Motor neuron (in vitro differentiated cells): ENCODE measurements at regions not wholly inside any gene's neighbourhood (a gene's known extent, or its start where the extent isn't known, plus 50 kb on each side); places are given as distances from the start of the nearest gene placed in this dataset.

Experiments used
- ATAC-seq, 8 experiments: fragments of 200-7000 bp; cut with Tn5 transposase; replicated peaks in 6 of 8; 2 replicates each; pipeline ENCODE4 v1.8.0; 2021; ENCODE audit warnings: mild to moderate bottlenecking in 8 of 8, moderate library complexity in 8 of 8
- H3K27ac ChIP-seq, 2 donors: fragments of 250-450 bp; sonication (Bioruptor Pico); 2 replicates each; pipeline ENCODE4 v1.9.0; 2021; ENCODE audit warnings: antibody characterized with exemption in 2 of 2, mild to moderate bottlenecking in 2 of 2, moderate library complexity in 1 of 2
- H3K4me1 ChIP-seq, 2 donors: fragments of 250-450 bp; sonication (Bioruptor Pico); replicated peaks in 1 of 2; 2 replicates each; pipeline ENCODE4 v1.6.1; 2021; ENCODE audit warnings: antibody characterized with exemption in 2 of 2, mild to moderate bottlenecking in 2 of 2, moderate library complexity in 1 of 2
- H3K4me3 ChIP-seq, 5 donors: fragments of 250-450 bp; sonication (Bioruptor Pico); 2 replicates each; pipeline ENCODE4 v1.9.0; 2021; ENCODE audit warnings: antibody characterized with exemption in 5 of 5, mild to moderate bottlenecking in 5 of 5, moderate library complexity in 4 of 5
- WGBS, 10 experiments: fragments of 450-650 bp; shearing (Covaris generic); methylation state at CpG; one replicate each; pipeline ENCODE4 v1.0.0; 2022; 5-methylcytosine and 5-hydroxymethylcytosine counted together
- in situ Hi-C, 9 experiments: fragments of 400-800 bp; cut with MboI; loops; one replicate each; pipeline ENCODE4 v1.15.0; 2021; ENCODE audit warnings: low sequenced_read_pairs in 9 of 9, low pct_unique_long_range_greater_than_20kb in 2 of 9; ENCODE audit not compliant: unreplicated experiment in 9 of 9

DNA sequence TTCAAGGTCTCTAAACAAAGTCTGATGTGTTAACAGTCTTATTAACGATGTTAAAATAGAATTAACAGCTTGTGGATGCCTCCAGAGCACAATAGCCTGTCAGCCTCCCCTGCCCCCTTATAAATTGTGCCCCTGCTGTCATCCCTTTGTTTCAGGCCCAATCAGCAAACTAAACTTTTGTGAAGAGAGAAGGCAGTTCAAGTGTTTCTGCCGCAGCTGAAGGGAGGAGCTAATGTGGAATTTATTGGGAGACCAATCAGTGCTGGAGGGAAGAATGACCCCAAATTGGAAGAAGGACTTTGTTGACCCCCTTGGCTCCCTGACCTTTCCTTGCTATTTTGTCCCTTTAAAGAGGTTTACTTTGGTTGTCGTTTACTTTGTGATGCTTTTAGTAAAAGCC is 160.5 kb downstream of the TM9SF2 start:
- H3K4me1 ChIP-seq, result peaks cover 19 to 25% of the 10 kb centered on the region in 2 donors
- H3K4me3 ChIP-seq, result no peak overlapping the region

DNA sequence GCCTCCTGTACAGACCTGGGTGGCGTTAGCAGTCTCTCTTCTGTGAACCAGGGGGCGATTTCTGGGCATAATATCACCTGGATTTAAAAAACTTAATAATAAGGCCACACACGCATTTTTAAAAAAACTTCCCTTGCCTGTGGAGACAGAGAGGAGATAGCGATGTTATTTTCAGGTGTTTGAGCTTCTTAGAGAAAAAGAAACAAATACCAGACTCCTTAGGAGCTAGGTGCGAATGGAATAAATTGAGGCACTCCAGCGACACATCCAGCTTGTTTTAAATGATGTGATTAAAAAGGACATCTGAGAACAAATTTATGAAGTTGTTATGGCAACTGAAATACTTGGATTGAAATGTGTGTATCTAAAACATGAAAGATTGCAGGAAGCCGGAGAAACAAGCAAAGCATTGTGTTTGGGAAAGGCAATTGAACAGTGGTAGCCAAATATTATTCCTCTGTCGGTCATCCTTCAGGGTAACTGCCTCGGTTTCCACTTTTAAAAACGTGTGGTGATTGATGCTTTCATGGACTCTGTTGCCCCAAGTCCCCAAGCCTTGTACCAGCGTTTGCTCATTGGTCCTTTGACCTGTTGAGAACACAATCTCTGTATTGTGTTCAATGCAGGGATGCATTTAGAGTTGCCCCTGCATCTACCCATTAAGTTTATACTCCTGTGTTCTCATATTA is 158.7 kb downstream of the TM9SF2 start:
- Histone ChIP-seq H3K27ac (no peak overlapping the region), H3K4me1 (peaks cover 21 to 28% of the 10 kb centered on the region in 2 donors), H3K4me3 (no peak overlapping the region)
- ATAC-seq, result no peak
- in situ Hi-C loops, result loop anchor here in 8 of 9 experiments (10.0 to 25.0 kb wide), 7 partner anchors 252 to 1477 kb away; partner anchors contain the start of gene ZIC2 (in 1 of the 8)
- WGBS, 10 experiments, result 0 to 82% (median 32%) methylated on average over 1 to 11 of the region's 11 CpGs; no CpG with 5 or more reads in 1 of the 10 experiments

More for the DNA sequence above, 160.5 kb downstream of the TM9SF2 start:
- 6 to 100% (median 40%) methylated on average over 1 to 3 of the region's 3 CpGs; no CpG with 5 or more reads in 2 of the 10 experiments for WGBS, 10 experiments
- no peak overlapping the region for H3K27ac ChIP-seq
- no peak for ATAC-seq
- in situ Hi-C loops, result loop anchor here in 8 of 9 experiments (25.0 kb wide), 6 partner anchors 251 to 1476 kb away; partner anchors contain the start of gene ZIC2 (in 1 of the 8)

DNA sequence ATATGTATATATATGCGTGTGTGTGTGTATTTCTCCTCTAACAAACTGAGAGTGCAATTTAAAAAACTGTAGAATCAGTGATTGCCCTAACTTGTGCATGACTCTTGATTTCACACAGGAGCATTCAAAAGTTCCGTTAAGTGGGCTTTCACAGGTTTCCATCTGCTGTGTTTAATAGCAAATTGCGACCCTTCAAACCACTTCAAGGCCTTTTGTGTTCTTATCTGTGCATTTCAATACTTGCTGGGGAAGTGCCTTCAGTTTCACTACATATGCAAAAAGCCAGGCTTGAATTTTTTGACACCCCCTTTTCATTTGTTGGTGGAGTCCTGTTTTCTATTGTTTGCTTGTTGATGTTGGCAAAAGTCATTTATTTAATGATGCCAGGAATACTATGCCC is 158.0 kb downstream of the TM9SF2 start:
- peaks cover 21 to 28% of the 10 kb centered on the region in 2 donors for H3K4me1 ChIP-seq
- WGBS, 10 experiments, result 0 to 100% (median 62%) methylated on average over 1 to 3 of the region's 3 CpGs; no CpG with 5 or more reads in 4 of the 10 experiments
- no peak overlapping the region for H3K4me3 ChIP-seq
- no peak overlapping the region for H3K27ac ChIP-seq
- in situ Hi-C loops, result loop anchor here in 8 of 9 experiments (10.0 to 25.0 kb wide), 7 partner anchors 253 to 1478 kb away; partner anchors contain the start of gene ZIC2 (in 1 of the 8)
- no peak for ATAC-seq

DNA sequence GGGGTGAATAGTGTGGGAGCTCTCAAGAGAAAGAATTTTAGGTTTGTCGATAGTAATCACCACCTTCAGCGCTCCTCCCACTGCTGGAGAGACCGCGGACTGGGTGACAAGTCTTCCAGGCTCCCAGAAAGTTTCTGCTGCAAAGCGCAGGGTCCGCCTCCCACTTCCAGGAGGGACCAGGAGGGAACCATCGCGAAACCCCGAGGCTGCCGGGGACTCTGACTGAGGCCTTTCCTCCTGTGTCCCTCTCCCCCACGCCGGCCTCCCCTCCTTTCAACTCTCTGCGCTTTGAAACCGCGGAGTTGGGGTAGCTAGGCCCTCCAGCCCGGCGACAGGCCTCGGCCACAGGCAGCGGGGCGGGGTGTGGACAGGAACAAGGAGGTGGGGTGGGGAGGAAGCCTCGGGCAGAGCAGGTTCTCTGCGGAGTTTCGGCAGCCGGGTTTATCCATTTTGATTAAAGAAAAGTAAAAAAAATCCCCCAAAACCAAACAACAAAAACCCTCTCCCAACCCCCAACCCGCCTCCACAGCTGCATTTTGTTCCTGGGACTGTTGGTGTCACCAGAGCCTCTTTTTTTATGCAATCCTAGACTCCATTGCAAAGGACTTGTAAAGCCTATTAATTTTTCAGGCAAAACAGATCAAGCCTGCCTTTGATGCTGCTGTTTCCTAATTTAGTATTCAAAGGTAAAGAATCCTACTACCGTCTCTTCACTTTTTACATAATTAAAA is 157.2 kb downstream of the TM9SF2 start:
- Histone ChIP-seq H3K4me1 (peaks cover 21 to 28% of the 10 kb centered on the region in 2 donors), H3K4me3 (peak overlapping the region; percentile 14 to 31 (median 25)), H3K27ac (peak overlapping the region in 1 of 2 donors; percentile 8)
- in situ Hi-C loops, result loop anchor here in 8 of 9 experiments (10.0 to 25.0 kb wide), 7 partner anchors 254 to 1479 kb away; partner anchors contain the start of gene ZIC2 (in 1 of the 8)
- WGBS, 10 experiments, result 0 to 10% (median 0%) methylated on average over 1 to 9 of the region's 26 CpGs; no CpG with 5 or more reads in 2 of the 10 experiments
- ATAC-seq, result peak; percentile 42 to 76 (median 70)

DNA sequence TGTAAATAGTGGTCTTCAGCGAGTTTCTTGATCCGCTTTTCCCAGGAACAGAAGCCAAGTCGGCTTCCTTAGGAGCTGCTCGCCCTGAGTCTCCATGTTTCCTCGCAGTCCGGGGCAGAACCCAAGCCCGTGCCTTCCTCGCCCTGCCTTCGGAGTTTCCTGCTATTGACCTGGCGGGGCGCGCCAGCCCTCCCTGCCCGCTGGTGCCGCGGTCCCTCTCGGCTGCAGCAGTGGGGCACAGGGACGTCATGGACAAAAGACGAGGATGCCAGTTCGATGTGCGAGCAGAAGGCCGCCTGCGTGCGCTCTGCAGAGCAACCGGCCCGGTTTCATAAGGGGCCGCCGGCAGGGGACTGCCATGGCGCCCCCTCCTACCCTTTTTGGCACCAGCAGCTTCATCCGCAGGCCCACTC is 156.6 kb downstream of the TM9SF2 start:
- in situ Hi-C loops, result loop anchor here in 8 of 9 experiments (10.0 to 25.0 kb wide), 7 partner anchors 254 to 1479 kb away; partner anchors contain the start of gene ZIC2 (in 1 of the 8)
- ATAC-seq, result peak; percentile 1 to 58 (median 28)
- WGBS, 10 experiments, result 3 to 60% (median 26%) methylated on average over 1 to 12 of the region's 29 CpGs; no CpG with 5 or more reads in 2 of the 10 experiments
- peaks cover 21 to 28% of the 10 kb centered on the region in 2 donors for H3K4me1 ChIP-seq
- H3K4me3 ChIP-seq, result peak overlapping the region in 4 of 5 donors; percentile 14 to 31 (median 28)
- H3K27ac ChIP-seq, result no peak overlapping the region

DNA sequence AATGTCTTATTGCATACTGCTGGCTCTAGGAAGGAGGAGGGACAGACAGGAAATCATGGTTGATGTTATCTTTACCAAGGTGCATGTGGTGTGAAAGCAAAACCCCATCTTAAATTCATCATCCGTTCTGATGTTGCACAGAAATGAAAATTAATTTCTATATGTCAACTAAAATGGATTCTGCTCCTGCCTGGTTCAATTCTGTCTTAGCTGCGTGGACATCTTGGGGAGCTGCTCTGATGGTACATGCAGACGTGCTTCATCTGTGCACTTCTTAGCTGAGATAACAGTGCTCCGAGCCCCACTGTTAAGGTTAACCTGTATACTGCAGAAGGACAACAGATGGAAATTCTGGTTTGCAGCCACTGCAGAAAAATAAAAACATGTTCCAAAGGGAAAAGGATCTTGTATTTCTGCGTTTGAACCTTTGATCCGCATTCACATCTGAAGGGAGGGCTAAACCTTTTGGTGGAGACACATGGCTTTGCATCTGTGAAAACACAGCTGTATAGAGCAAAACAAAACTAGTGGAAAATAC is 155.6 kb downstream of the TM9SF2 start:
- H3K4me3 ChIP-seq, result no peak overlapping the region
- in situ Hi-C loops, result loop anchor here in 8 of 9 experiments (10.0 to 25.0 kb wide), 7 partner anchors 255 to 1480 kb away; partner anchors contain the start of gene ZIC2 (in 1 of the 8)
- 20 to 96% (median 67%) methylated on average over 1 to 5 of the region's 6 CpGs; no CpG with 5 or more reads in 1 of the 10 experiments for WGBS, 10 experiments
- H3K4me1 ChIP-seq, result peaks cover 21 to 28% of the 10 kb centered on the region in 2 donors
- H3K27ac ChIP-seq, result no peak overlapping the region
- ATAC-seq, result no peak

DNA sequence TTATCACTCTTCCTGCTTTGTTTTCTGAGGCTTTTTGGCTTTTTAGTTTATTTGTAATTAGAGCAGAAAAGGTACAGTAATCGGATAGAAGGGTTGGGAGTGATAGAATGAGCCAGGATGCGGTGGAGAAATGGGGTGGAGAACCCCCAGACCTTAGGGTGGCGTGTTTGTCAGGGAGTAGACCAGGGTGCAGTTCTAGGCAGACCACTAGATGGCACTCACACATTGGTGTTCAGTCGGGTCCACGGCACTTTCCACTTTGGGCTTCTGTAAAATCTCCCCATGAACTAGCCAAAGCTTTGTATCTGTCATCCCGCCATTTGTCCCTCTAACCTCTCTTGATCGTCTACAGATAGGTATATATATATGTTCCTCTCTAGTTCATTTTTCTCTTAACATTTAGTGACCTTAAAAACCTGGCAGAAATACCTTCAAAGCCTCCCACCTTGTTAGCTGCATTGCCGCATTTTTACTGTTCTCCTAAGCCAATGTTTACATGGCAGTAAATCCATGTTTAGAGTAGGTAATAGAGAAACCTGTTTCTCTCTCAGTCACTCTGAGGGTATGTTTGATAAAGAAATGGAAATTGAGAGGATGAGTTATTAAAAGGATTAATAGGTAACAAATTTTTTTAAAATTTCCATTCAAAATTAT is 154.9 kb downstream of the TM9SF2 start:
- ATAC-seq, result peak; percentile 31 to 75 (median 60)
- H3K27ac ChIP-seq, result no peak overlapping the region
- H3K4me1 ChIP-seq, result peaks cover 21 to 28% of the 10 kb centered on the region in 2 donors
- H3K4me3 ChIP-seq, result no peak overlapping the region
- 0 to 33% (median 20%) methylated on average over 2 to 7 of the region's 8 CpGs; no CpG with 5 or more reads in 1 of the 10 experiments for WGBS, 10 experiments
- in situ Hi-C loops, result loop anchor here in 8 of 9 experiments (10.0 to 25.0 kb wide), 7 partner anchors 256 to 1481 kb away; partner anchors contain the start of gene ZIC2 (in 1 of the 8)

DNA sequence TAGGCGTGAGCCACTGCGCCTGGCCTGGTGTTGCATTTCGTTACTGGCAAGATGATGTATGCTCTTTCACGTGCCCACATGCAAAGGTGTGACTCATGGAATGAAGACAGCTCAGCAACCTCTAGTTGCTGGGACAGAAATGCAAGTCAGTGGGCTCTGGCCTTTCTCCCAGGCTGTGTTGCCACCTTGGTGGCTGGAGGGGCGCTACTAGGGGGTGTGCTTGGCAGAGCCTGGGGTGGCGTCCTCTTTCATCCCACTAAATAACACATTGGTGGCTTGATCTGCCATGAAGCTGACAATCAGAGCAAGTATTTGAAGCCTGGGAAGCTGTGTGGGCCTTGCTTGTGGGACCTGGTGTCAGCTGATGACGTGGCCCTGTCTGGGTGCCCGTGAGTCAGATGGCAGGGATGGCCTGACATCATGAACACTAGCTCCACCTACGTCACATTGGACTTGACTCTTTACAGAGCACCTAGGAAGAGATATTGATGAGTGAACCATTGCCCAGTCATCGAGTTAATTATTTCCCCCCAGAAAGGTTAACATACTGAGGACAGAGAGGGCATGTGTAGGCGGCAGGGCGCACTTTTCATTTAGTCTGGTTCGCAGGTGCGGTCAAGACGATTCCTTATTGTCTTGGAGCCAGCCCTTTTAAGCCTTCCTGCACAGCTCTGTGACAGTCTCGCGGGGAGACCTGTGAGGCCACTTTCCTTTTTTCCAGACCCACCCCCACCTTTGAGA is 154.2 kb downstream of the TM9SF2 start:
- Histone ChIP-seq H3K27ac (no peak overlapping the region), H3K4me3 (no peak overlapping the region), H3K4me1 (peaks cover 20 to 26% of the 10 kb centered on the region in 2 donors)
- 10 to 84% (median 55%) methylated on average over 2 to 8 of the region's 17 CpGs; no CpG with 5 or more reads in 4 of the 10 experiments for WGBS, 10 experiments
- ATAC-seq, result peak in 6 of 8 experiments; percentile 15 to 80 (median 50)
- in situ Hi-C loops, result loop anchor here in 8 of 9 experiments (10.0 to 25.0 kb wide), 7 partner anchors 257 to 1482 kb away; partner anchors contain the start of gene ZIC2 (in 1 of the 8)

DNA sequence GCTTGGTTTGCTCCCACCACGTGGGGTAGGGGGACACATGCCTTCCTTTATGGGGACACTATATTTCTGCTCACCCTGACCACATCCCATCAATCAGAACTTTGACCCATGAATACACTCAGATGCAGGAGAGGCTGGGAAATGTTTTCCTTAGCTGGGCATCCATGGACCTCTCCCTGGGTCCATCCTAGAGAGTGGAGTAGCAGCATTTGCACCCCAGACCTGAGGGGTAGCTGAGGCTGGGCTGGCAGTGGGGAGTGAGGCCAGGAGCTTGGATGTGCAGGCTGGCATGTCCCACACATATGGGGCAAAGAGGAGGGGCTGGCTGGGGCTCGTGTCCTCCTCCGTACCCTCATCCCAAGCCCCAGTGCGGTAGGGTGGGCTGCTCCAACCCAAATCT is 152.8 kb downstream of the TM9SF2 start:
- Histone ChIP-seq H3K4me3 (no peak overlapping the region), H3K27ac (no peak overlapping the region), H3K4me1 (peaks cover 10 to 12% of the 10 kb centered on the region in 2 donors)
- 0 to 67% (median 0%) methylated on average over 1 of the region's 4 CpGs; no CpG with 5 or more reads in 7 of the 10 experiments for WGBS, 10 experiments
- no peak for ATAC-seq
- in situ Hi-C loops, result loop anchor here in 8 of 9 experiments (10.0 to 25.0 kb wide), 7 partner anchors 258 to 1483 kb away; partner anchors contain the start of gene ZIC2 (in 1 of the 8)

DNA sequence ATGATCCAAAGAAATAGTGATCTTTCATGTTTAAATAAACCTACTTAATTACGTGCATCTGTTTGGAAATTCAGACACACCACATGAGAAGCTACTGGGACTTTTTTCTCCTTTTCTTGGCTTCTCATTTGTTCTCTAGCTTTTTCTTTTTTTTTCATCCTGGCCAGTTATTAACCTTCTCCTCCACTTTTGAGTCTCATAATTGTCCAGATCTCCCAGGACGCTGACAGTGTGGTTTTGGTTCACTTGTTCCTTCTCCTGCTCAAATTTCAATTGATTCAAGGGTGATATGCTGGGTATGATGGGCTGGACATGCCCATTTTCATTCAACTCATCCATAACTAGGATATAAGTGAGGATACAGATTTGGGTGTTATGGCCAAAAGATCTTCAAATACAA is 152.3 kb downstream of the TM9SF2 start:
- Histone ChIP-seq H3K4me1 (peaks cover 11 to 12% of the 10 kb centered on the region in 2 donors), H3K4me3 (no peak overlapping the region), H3K27ac (no peak overlapping the region)
- ATAC-seq, result no peak
- WGBS, 10 experiments, result 24 to 88% (median 85%) methylated on average over 1 to 2 of the region's 2 CpGs; no CpG with 5 or more reads in 3 of the 10 experiments
- in situ Hi-C loops, result loop anchor here in 8 of 9 experiments (10.0 to 25.0 kb wide), 7 partner anchors 259 to 1484 kb away; partner anchors contain the start of gene ZIC2 (in 1 of the 8)

DNA sequence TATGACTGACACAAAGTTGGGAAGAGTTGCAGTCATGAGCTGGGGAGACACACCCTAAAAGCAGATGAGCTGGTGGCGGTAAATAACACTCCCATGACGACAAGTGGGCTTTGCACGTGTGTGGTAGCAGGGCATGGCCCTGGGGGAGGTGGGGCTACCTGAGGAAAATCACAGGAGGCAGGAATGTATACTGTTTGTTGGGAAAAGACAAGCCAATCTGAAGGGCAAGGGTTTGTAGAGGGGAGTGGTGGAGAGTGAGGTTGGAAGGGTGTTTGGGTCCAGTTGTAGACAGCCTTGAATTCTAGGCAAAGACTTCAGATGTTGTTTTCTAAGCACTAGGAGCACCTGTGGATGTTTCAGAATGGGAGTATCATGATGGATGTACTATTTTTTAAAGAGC is 151.6 kb downstream of the TM9SF2 start:
- in situ Hi-C loops, result loop anchor here in 8 of 9 experiments (10.0 to 25.0 kb wide), 7 partner anchors 259 to 1484 kb away; partner anchors contain the start of gene ZIC2 (in 1 of the 8)
- ATAC-seq, result no peak
- Histone ChIP-seq H3K4me3 (no peak overlapping the region), H3K27ac (no peak overlapping the region), H3K4me1 (peaks cover 10 to 13% of the 10 kb centered on the region in 2 donors)
- 14 to 100% (median 79%) methylated on average over 3 of the region's 3 CpGs; no CpG with 5 or more reads in 6 of the 10 experiments for WGBS, 10 experiments
